H4 (cell line): ENCODE measurements at regions not wholly inside any gene's neighbourhood (a gene's known extent, or its start where the extent isn't known, plus 50 kb on each side); places are given as distances from the start of the nearest gene placed in this dataset.
"Not testable (repeated sequence)": the region's sequence is repeated elsewhere in the genome, so short reads cannot be mapped to it uniquely, and the experiment has no call there.

ENCODE experiments used
- DNase-seq: peaks from one replicate; pipeline ENCODE4 v3.0.0-alpha.2; 2015; ENCODE audit warnings: low spot score

DNA sequence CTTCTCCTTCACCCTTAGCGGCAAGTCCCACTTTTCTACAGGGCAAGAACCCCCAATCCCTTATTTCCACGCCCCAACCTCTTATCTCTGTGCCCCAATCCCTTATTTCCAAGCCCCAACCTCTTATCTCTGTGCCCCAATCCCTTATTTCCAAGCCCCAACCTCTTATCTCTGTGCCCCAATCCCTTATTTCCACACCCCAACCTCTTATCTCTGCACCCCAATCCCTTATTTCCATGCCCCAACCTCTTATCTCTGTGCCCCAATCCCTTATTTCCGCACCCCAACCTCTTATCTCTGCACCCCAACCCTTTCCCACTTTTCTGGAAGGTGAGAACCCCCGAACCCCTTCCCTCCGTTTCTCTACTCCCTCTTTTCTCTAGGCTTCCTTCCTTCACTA lies 116.1 kb upstream of the GJE1 start:
- DNase-seq, result not testable (repeated sequence)

DNA sequence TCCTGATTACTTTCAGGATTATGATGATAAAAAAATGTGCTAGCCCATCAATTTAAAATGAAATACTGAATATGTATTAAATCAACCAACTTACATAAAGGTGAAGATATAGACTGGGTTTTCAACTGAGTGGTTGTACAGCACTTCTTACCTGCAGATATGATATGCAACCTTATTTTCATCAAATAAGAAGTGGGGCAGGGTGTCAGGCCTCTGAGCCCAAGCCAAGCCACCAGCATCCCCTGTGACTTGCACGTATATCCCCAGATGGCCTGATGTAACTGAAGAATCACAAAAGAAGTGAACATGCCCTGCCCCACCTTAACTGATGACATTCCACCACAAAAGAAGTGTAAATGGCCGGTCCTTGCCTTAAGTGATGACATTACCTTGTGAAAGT lies 117.3 kb upstream of the GJE1 start:
- DNase-seq, result not testable (repeated sequence)

DNA sequence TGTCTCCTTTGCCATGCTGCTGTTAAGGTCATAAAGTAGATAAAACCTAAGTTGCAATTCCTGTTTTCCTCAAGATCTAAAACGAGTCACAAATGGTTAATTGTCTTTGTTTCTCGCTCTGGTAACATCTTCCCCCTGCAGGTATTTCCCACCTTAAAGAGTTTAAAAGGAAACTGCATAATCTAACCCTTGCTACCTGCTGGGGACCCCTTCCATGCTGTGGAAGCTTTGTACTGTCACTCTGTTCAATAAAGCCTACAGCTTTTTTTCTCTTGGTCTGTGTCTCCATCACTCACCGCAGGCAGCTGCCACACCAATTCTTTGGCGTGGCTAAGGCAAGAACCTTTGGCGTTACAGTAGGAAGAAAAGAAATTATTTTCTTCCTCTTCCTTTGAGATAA lies 117.7 kb upstream of the GJE1 start:
- no peak for DNase-seq

DNA sequence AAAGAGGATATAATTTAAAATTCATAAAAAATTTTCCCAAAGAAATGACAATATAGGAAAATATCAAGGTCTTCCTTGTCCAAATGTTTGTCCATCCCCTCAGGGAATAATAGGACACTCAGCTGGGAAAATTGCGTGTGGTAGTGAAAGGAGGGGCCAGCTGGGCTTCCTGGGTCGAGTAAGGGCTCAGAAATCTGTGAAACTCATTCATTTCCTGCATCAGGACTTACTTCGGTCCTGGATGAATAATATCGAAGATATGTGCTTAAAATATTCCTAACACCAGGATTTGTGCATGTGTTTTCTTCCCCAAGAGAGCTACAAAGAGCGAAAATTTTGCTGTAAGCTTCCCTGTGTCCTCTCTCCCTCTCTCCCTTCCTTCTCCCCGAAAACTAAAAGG lies 118.2 kb upstream of the GJE1 start:
- DNase-seq, result peak; percentile 39

DNA sequence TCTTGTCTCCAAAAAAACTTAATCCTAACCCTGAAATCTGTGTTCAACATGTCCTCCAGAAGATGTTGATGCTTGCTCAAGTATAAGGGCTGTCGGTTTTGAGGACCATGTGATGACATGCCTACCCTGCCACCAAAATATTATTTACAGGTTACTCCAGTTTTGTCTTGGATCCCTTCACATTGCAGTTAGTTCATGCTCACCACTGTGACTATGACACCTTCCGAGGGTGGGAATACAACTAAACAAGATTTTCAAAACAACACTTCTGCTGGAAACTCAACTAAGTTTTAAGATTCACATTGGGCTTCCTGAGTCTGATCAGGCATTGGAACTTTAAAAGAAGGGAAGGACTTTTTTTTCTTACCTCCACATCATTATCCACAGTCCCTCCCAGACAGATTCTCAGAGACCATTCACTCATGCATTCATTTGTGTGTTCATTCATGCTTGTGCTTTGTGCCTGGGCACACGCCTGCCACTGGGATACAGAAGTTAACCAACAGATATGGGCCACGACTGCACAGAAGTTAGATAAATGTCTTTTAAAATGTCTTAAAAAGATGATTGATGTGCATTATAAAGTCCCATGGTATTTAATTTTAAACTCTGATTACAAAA lies 118.7 kb upstream of the GJE1 start:
- DNase-seq, result no peak

DNA sequence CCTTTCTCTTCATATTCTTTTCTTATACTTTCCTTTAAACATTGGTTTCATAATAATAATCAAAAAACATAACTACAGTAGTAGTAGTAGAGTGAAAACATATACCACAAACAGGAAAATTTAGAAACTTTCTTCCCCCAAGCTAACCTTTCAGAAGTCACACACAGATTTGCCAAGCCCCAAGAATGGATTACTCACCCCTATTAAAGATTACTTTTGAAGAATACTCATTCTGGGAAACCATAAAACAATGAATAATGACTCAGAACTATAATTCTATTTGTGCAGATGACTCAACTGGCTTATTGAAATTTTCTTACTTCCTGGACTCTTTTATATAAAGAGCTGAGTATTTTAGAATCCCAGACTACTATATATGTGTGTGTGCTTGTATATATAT lies 119.4 kb upstream of the GJE1 start:
- DNase-seq, result peak; percentile 40

DNA sequence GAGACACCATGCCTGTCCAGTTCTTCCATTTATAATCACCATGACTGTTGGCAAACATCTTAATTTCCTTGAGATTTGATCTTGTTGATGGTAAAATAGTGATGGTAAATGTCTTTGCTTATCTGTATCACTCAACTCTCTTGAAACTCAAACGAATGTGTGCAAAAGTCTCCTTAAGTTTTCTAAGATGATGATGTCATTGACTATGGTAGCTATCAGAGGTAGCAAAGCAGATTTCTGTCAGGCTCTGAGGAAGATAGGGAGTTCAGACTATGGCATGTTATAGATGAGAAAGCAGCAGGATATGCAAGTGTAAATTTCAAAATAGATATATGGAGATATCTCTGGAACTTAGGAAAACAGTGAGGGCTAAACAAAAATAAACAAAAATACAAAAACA lies 121.0 kb upstream of the GJE1 start:
- DNase-seq, result no peak

DNA sequence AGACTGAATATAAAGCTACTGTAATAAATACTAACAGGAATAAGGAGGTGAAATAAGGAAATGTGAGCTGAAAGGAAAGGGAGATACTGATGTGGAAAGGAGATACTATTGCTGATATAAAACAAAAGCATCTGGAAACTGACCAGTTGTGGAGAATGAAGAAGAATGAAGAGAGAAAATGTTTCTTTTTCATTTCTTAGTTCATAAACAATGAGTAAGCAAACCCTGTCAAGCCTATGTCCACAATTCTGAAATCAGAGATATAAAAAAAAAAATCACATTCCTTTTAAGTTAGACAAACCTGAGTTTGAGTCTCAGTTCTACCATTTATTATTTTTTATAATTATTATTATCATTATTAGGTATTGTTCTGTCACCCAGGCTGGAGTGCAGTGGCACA lies 121.6 kb upstream of the GJE1 start:
- no peak for DNase-seq

DNA sequence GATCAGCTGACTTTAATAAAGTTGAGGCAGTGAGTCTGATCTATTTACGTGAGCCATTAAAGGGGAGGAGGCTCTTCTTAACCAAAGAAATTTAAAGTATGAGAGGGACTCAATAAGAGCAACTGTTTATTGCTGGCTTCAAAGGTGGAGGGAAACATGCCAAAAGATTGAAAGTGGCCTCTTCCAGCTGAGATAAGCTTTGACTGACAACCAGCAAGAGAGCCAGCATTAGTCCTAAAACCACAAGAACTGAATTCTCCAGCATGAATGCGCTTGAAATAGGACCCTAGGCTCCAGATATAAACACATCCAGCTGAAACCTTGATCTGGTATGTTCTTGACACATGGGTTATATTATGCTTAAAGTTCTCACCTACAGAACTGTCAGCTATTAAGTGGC lies 123.1 kb upstream of the GJE1 start:
- no peak for DNase-seq

DNA sequence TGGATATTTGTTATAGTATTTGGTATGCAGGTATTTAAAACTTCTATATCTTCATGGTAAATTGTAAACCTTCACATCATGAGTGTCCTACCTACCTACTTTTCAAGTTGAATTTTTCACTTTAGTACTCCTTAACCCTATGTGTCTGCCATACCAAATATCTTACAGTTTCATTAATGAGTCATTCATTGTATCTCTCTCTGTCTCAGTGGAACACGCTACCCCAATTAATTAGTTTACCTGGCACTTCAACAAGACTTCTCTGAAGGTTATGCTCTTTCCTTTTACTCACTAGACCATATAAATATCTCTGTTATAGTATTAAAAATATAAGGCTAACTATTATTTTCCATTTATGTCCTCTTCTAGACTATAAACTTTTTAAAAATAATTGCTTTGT lies 123.9 kb upstream of the GJE1 start:
- DNase-seq, result no peak

DNA sequence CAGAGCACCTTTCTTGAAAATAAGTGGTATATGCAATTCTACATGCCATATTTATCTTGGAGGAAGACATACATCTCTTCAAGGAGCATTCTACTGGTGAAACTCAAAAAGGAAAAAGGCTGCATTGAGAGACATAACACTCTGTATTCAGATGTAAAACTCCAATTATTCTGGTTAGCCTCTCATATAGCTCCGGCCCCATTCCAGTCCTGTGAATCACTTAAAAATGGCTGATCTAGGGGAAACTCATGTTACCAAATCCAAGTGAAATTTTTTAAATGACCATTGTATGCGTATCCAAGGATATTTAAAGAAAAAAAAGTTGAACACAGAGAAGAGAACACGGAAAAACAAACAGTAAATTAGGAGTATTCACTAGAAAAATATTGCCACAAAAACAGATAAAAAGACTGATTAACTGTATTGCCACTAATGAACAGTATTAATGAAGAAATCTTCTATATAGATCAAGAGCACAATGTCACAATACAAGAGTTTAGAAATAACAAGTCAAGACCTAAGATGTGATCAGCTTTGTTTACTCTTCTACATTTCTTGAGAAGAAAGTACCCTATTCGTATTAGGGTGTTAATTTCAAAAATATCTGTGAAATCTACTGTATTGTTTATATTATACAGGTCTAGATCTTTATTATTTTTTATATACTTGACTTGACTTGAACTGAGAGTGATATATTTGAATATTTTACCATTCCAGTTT lies 124.5 kb upstream of the GJE1 start:
- DNase-seq, result no peak

DNA sequence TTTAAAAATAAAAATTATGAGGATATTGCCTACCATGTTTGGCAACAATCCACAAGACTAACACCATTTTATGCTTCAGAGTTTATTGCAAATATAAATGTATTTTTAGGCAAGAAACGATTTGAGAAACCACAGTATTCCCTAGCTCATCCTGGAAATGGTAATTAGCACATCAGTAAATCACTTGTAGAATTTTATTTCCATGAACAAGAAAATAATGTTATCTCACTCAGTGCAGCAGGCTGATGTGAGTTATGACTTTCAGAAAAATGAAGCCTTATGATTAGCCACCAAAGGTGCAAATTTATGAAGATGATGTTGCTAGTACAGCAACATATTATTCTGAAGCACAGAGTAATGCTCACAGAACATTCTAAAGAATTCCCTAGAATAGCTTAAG lies 127.7 kb upstream of the GJE1 start:
- no peak for DNase-seq

DNA sequence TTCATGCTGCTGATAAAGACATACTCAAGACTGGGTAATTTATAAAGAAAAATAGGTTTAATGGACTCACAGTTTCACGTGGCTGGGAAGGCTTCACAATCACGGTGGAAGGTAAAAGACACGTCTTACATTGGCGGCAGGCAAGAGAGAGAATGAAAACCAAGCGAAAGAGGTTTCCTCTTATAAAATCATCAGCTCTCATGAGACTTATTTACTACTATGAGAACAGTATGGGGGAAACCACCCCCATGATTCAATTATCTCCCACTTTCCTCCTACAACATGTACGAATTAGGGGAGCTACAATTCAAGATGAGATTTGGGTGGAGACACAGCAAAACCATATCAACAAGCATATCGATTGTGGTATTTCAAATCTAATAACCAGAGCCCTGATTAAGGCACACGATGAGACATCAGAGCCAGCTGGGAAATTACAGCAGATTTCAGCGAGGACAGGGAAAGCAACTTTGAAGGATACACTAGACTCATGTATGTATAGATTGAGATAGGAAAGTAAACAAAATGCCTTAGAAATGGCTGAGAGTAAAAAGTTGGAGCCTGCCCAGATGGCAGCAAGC lies 129.8 kb upstream of the GJE1 start:
- no peak for DNase-seq

DNA sequence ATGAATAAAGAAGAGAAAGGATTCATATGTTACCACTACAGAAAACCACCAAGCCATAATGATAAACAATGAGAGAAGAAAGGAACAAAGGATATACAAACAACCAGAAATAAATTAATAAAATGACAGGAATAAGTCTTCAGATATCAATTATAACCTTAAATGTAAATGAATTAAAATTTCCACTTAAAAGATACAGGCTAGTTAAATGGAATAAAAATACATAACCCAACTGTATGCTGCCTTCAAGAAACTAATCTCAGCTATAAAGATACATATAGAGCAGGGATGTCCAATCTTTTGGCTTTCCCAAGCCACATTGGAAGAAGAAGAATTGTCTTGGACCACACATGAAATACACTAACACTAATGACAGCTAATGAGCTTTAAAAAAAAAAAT lies 135.9 kb upstream of the GJE1 start:
- DNase-seq, result no peak

DNA sequence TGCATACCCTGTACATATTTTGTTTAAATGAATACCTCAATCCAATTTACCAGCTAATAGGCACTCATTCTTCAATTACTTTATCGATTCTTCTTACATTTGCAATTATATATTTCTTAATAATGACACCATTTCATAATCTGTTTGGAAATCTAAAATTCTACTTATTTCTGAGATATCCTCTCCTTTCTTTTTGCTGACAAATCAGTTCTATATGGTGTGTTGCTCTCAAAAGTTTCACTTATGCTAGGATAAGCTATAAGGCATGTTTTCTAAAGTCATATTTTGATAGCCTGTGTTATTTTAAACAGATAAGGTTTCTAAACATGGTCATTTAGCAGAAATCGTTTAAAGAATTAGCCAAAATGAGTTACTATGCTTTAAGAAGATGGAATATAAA lies 140.6 kb upstream of the GJE1 start:
- DNase-seq, result no peak

DNA sequence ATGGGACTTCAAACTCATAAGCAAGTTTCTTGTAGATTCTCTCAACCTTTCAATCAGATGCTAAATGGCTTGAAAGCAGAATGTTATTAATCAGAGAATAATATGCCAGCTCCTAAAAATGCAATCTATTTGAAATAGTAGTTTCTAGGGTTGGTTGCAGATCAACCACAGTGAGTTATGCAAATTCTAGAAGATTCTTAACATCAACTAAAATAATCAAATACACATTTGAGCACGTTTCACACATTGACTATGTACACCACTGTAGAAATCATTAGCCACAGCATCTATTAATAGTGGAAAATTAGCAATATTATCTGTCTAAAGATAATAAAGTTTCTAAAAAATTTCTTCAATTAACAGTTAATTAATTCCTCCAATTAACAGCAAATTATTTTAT lies 141.9 kb upstream of the GJE1 start:
- no peak for DNase-seq

DNA sequence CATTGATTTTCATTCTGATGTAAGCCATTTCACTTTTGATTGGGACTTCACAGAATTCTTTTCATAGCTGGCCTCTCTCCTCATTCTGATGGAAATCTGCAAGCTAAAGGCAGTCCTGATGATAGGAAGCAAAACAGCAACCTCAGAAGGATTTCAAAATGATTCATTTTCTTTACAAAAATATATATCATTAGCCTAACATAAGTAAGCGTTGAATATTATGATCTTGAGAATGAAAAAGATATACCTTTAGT lies 143.1 kb upstream of the GJE1 start:
- DNase-seq, result no peak

DNA sequence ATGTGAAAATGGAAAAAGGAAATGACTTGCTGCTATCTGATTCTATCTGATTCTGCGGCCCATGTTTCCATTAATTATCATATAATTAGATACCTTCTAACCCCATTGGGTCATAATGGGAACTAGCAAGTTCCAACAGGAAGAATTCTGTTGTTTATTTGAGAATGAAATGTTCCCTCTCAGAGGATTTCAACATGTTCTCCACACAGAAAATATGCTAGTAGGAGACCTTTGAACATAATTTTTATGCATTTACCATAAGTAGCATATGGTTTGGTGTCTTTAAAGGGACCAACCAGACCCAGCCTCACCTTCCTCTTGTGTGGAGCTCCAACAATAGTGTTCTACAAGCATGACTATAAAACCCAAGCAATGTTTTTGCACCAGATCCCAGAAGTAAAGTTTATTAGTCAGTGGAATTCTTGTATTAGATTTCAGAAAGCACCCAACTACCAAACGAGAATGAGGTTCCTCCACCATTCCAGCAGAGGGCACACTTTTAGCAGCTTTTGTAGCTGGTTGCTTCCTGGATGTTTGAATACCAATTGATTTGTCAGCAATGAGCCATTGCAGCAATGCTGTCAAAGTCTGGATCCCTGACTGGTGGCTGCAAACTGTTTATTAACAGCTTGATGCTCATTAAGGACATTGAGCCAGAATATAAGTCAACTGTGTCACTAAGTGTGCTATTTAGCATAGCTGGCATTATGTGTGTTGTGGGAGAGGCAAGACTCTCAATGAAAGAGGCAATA lies 143.6 kb upstream of the GJE1 start:
- DNase-seq, result peak; percentile 26

DNA sequence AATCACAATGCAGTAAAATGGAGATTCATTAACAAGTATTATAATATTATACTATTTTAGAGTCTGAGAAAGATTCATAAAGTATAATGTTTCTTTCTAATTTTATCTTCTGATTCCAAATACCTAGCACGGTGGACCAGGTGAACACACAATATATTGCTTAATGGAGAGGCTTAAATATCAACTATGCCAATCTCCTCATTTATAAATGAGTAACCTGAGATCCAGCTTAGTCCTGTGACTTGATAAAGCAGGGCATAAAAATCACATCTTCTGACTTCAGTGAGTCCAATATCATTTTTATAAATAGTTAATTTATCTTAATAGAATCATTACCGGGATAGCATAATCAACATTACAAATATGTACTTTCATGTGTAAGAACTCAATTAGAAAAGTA lies 144.4 kb upstream of the GJE1 start:
- DNase-seq, result no peak

DNA sequence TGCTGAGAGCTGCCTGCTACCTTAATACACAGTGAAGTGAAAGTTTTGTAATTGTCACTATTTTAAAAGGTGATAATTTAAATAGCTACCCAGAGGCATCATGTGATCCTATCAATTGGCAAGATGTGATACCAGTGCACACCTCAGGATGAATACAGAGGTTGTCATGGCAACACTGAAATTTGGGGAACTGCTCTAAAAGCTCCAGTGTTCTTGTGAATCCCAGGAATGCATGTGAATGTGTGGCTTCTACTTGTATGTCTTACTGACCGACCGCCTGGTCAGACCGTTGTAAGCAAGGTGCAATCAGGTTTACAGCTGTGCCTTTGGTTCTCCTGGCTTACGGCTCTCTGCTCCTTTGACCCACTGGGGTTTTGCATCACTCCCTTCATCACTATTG lies 146.3 kb upstream of the GJE1 start:
- DNase-seq, result no peak

DNA sequence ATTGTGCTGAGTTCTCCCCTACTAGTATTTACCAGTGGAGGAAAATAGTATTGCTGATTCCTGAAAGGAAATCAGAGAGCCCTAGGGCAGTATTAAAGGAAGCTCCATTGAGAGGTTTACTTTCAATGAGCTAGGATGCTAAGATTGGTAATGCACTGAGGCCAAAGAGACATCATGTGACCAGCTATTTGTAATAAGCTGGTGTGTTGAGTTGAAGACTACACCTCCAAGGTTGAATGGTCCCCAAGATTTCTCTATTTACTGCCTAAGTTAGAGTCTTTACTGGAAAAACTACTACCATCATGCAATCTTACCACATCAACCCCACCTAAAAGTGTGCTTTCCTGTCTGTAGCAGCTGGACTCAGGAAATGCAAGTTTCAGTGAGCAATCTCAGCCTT lies 151.5 kb upstream of the GJE1 start:
- DNase-seq, result no peak

DNA sequence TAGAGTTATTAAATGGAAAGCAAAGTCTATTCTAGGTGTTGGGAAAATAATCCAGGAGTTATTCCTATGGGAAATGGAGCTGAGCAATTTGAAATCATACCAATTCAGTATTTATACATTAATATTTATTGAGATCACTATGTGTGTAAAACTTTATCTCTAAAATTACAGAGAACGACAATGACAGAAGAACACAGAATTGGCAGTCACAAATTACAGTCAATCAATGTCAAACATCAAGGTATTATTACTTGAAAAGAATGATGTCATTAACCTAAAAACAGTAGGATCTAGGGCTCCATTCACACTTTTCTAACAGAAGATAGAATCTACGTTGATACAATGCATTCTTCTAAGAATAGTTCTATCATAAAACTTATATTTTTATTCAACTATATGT lies 154.9 kb upstream of the GJE1 start:
- no peak for DNase-seq

DNA sequence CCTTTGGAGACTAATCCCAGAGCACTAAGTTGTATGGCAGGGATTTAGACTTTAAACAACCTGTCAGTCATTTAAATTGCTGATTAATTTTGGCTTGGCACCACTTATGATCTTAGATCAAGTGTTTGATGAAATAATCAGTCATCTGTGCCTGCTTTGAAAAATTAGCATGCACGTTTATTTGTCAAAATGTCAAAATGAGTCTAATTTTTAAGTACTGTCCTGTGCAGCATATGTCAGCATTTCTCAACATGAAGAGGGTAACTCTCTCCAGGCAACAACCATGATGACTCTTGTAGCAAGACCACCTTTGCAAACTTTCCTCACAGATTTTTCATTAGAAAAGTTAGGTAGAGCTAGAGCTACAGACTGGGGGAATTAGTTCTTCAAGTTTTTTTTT lies 155.7 kb upstream of the GJE1 start:
- DNase-seq, result no peak
